GM13976 (cell line): ENCODE measurements at regions not wholly inside any gene's neighbourhood (a gene's known extent, or its start where the extent isn't known, plus 50 kb on each side); places are given as distances from the start of the nearest gene placed in this dataset.

Source experiments
- DNase-seq: peaks from one replicate; pipeline ENCODE4 v3.0.0; 2012; ENCODE audit warnings: low spot score
- CTCF ChIP-seq: IDR thresholded peaks from 2 replicates; pipeline ENCODE4 v1.5.1; 2012; ENCODE audit warnings: borderline replicate concordance, mild to moderate bottlenecking; ENCODE audit not compliant: insufficient read depth; ENCODE audit errors: extremely low read depth, missing control alignments, control extremely low read depth
- in situ Hi-C: fragments of 300-500 bp; cut with MboI; formaldehyde crosslinking; loops from one replicate; pipeline ENCODE4 v1.12.0; 2022; ENCODE audit warnings: low sequenced_read_pairs, mixed read lengths, inconsistent platforms; ENCODE audit not compliant: unreplicated experiment

- in situ Hi-C loops: no loop called here
- no peak for DNase-seq
- TF ChIP-seq CTCF: no peak
Observed at GRCh38 chr3:144060881-144061280, 89.3 kb downstream of the DIPK2A start.

GRCh38 chr3:144063306-144063705, 91.7 kb downstream of the DIPK2A start:
- DNase-seq: no peak
- in situ Hi-C loops: no loop called here
- TF ChIP-seq CTCF: no peak

- TF ChIP-seq CTCF: no peak
- in situ Hi-C loops: no loop called here
- DNase-seq: no peak
Observed at GRCh38 chr3:144067059-144067458, 95.4 kb downstream of the DIPK2A start.

GRCh38 chr3:144073698-144074097, 102.1 kb downstream of the DIPK2A start:
- in situ Hi-C loops: no loop called here
- TF ChIP-seq CTCF: no peak
- DNase-seq: no peak

- in situ Hi-C loops: no loop called here
- no peak for TF ChIP-seq CTCF
- no peak for DNase-seq
Observed at GRCh38 chr3:144079634-144080033, 108.0 kb downstream of the DIPK2A start.

GRCh38 chr3:144084929-144085328, 113.3 kb downstream of the DIPK2A start:
- no peak for TF ChIP-seq CTCF
- in situ Hi-C loops: no loop called here
- no peak for DNase-seq

GRCh38 chr3:144085964-144086363, 114.3 kb downstream of the DIPK2A start:
- in situ Hi-C loops: no loop called here
- no peak for DNase-seq
- no peak for TF ChIP-seq CTCF
